Sigmoid colon (tissue), 4 donors: ENCODE measurements at regions not wholly inside any gene's neighbourhood (a gene's known extent, or its start where the extent isn't known, plus 50 kb on each side); places are given as distances from the start of the nearest gene placed in this dataset.

ENCODE experiments used
- EP300 ChIP-seq, 4 donors: sonication (generic); formaldehyde crosslinking; IDR thresholded peaks; one replicate each; pipeline ENCODE4 v1.6.1; 2017; ENCODE audit warnings: antibody characterized with exemption in 4 of 4
- POLR2A ChIP-seq, 2 donors: fragments of 450-650 bp; IDR thresholded peaks; one replicate each; pipeline ENCODE4 v1.6.1; 2016; ENCODE audit warnings: antibody characterized with exemption in 2 of 2, mild to moderate bottlenecking in 2 of 2, moderate library complexity in 2 of 2
- POLR2AphosphoS5 ChIP-seq, 4 donors: sonication (generic); formaldehyde crosslinking; IDR thresholded peaks; one replicate each; pipeline ENCODE4 v1.6.1; 2017; ENCODE audit warnings: antibody characterized with exemption in 4 of 4
- TF ChIP-seq, protein P1 (sequence below), 4 experiments: fragments of 450-650 bp in 3 of 4; fragments of 200-600 bp in 1 of 4; IDR thresholded peaks; one replicate each; pipeline ENCODE4 v1.5.1; 2016 to 2019; ENCODE audit warnings: antibody characterized with exemption in 4 of 4, mild to moderate bottlenecking in 3 of 4, moderate library complexity in 2 of 4

DNA sequence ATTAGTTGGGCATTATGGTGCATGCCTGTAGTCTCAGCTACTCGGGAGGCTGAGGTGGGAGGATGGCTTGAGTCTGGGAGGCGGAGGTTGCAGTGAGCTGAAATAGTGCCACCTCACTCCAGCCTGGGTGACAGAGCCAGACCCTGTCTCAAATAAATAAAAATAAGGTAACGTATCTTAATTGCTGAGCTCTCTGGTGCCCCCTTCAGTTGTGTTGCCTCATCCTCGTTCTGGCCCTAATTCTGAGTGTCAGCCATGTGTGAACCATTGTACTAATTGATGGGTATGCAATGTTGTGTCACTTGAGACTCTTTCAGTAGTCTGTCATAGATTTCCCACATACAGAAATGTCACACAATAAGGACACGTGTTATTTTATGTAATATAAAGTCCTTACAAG is 363.1 kb upstream of the RBFOX1 start:
- TF ChIP-seq, protein P1, sequence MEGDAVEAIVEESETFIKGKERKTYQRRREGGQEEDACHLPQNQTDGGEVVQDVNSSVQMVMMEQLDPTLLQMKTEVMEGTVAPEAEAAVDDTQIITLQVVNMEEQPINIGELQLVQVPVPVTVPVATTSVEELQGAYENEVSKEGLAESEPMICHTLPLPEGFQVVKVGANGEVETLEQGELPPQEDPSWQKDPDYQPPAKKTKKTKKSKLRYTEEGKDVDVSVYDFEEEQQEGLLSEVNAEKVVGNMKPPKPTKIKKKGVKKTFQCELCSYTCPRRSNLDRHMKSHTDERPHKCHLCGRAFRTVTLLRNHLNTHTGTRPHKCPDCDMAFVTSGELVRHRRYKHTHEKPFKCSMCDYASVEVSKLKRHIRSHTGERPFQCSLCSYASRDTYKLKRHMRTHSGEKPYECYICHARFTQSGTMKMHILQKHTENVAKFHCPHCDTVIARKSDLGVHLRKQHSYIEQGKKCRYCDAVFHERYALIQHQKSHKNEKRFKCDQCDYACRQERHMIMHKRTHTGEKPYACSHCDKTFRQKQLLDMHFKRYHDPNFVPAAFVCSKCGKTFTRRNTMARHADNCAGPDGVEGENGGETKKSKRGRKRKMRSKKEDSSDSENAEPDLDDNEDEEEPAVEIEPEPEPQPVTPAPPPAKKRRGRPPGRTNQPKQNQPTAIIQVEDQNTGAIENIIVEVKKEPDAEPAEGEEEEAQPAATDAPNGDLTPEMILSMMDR (IDR thresholded peaks at IDR 0.05), result no peak
- TF ChIP-seq POLR2A (IDR thresholded peaks at IDR 0.05) (no peak), EP300 (IDR thresholded peaks at IDR 0.05) (no peak), POLR2AphosphoS5 (IDR thresholded peaks at IDR 0.05) (no peak)
